ENCODE measurements at regions not wholly inside any gene's neighbourhood (a gene's known extent, or its start where the extent isn't known, plus 50 kb on each side); places are given as distances from the start of the nearest gene placed in this dataset.
A peak's percentile ranks its signal among the peaks of the same experiment; 100 is the strongest.

- Histone ChIP-seq H3K4me2 (peak overlapping the region; percentile 65), H2AFZ (peak overlapping the region; percentile 62; the same call in 1 of the 2 replicates)
- peak in 1 of 2 experiments; percentile 42 for DNase-seq
Observed at GRCh38 chr15:89399238-89400115, 64.9 kb upstream of the POLG start.

GRCh38 chr15:89398896-89399237 is 64.2 kb upstream of the POLG start:
- no peaks in the 10 kb centered on the region for H4K20me1 ChIP-seq (ENCODE audit: insufficient read depth)
- no peaks in the 10 kb centered on the region for H3K36me3 ChIP-seq (ENCODE audit: low read depth)
- H2AFZ ChIP-seq = no peak overlapping the region
- TF ChIP-seq CTCF (conservative IDR thresholded peaks at IDR 0.05) (no peak), EZH2 (IDR thresholded peaks at IDR 0.05; ENCODE audit: low read depth) (no peak)
- ChIA-PET POLR2A (ENCODE audit: unreplicated experiment) (no interaction called here), CTCF (interaction anchor here (1.0 to 1.9 kb wide), 2 partner anchors 13 to 40 kb away, joined by 4 to 12 read pairs; no protein-coding TSS in a partner anchor)
- peaks cover 26% of the 10 kb centered on the region; the same call in 1 of the 2 replicates for H3F3A ChIP-seq (ENCODE audit: insufficient read depth, low read depth)
- no TSS peak for BruUV-seq (replicated peaks)
- DNase-seq = no peak
- no peak overlapping the region for H3K27ac ChIP-seq
- H3K9me2 ChIP-seq (ENCODE audit: insufficient read depth) = no peaks in the 10 kb centered on the region
- H3K79me2 ChIP-seq (ENCODE audit: low read depth) = no peaks in the 10 kb centered on the region
- H3K4me3 ChIP-seq = no peak overlapping the region
- intact Hi-C loops (cut with micrococcal nuclease; ENCODE audit: unreplicated experiment) = loop anchor here (1.0 to 2.0 kb wide), 2 partner anchors 18 to 41 kb away; no protein-coding TSS in a partner anchor
- H3K4me2 ChIP-seq = peak overlapping the region; percentile 65; the same call in 1 of the 2 replicates
- no peaks in the 10 kb centered on the region for H3K27me3 ChIP-seq (ENCODE audit: insufficient read depth, low read depth)
- H3K4me1 ChIP-seq (replicated peaks; ENCODE audit: insufficient read depth) = peaks cover 15% of the 10 kb centered on the region; the same call in 1 of the 2 replicates
- H3K9me3 ChIP-seq (ENCODE audit: insufficient read depth, low read depth) = no peaks in the 10 kb centered on the region

More at GRCh38 chr15:89399238-89400115, 64.9 kb upstream of the POLG start:
- no peaks in the 10 kb centered on the region for H3K36me3 ChIP-seq (ENCODE audit: low read depth)
- no peaks in the 10 kb centered on the region for H3K27me3 ChIP-seq (ENCODE audit: insufficient read depth, low read depth)
- no peak overlapping the region for H3K27ac ChIP-seq
- H3F3A ChIP-seq (ENCODE audit: insufficient read depth, low read depth) = peaks cover 26% of the 10 kb centered on the region; the same call in 1 of the 2 replicates
- no TSS peak for BruUV-seq (replicated peaks)
- POLR2A ChIA-PET (ENCODE audit: unreplicated experiment) = interaction anchor here (0.6 kb wide), 1 partner anchor 95 kb away, joined by 11 read pairs; no protein-coding TSS in a partner anchor
- H3K4me1 ChIP-seq (replicated peaks; ENCODE audit: insufficient read depth) = peaks cover 15% of the 10 kb centered on the region; the same call in 1 of the 2 replicates
- CTCF ChIA-PET = interaction anchor here (1.0 to 1.9 kb wide), 3 partner anchors 13 to 43 kb away, joined by 3 to 12 read pairs (median 4); no protein-coding TSS in a partner anchor
- intact Hi-C loops (cut with micrococcal nuclease; ENCODE audit: unreplicated experiment) = loop anchor here (1.0 to 2.0 kb wide), 2 partner anchors 19 to 41 kb away; no protein-coding TSS in a partner anchor
- H3K4me3 ChIP-seq = peak overlapping the region; percentile 50; the same call in 1 of the 2 replicates
- H3K79me2 ChIP-seq (ENCODE audit: low read depth) = no peaks in the 10 kb centered on the region
- no peaks in the 10 kb centered on the region for H3K9me2 ChIP-seq (ENCODE audit: insufficient read depth)
- TF ChIP-seq EZH2 (IDR thresholded peaks at IDR 0.05; ENCODE audit: low read depth) (no peak), CTCF (conservative IDR thresholded peaks at IDR 0.05) (0 out of 2 replicates have a peak, but pooled peaks have one; percentile 26)
- H4K20me1 ChIP-seq (ENCODE audit: insufficient read depth) = no peaks in the 10 kb centered on the region
- H3K9me3 ChIP-seq (ENCODE audit: insufficient read depth, low read depth) = no peaks in the 10 kb centered on the region

GRCh38 chr15:89397653-89398023 is 63.0 kb upstream of the POLG start:
- no peaks in the 10 kb centered on the region for H3K27me3 ChIP-seq (ENCODE audit: insufficient read depth, low read depth)
- TF ChIP-seq EZH2 (IDR thresholded peaks at IDR 0.05; ENCODE audit: low read depth) = no peak
- no peak for TF ChIP-seq CTCF (conservative IDR thresholded peaks at IDR 0.05)
- H3K4me1 ChIP-seq (replicated peaks; ENCODE audit: insufficient read depth) = peaks cover 15% of the 10 kb centered on the region; the same call in 1 of the 2 replicates
- no peaks in the 10 kb centered on the region for H3K9me3 ChIP-seq (ENCODE audit: insufficient read depth, low read depth)
- no TSS peak for BruUV-seq (replicated peaks)
- ChIA-PET CTCF (interaction anchor here (0.7 kb wide), 1 partner anchor 16 kb away, joined by 4 read pairs; no protein-coding TSS in a partner anchor), POLR2A (ENCODE audit: unreplicated experiment) (no interaction called here)
- H4K20me1 ChIP-seq (ENCODE audit: insufficient read depth) = no peaks in the 10 kb centered on the region
- H3K4me2 ChIP-seq = no peak overlapping the region
- intact Hi-C loops (cut with micrococcal nuclease; ENCODE audit: unreplicated experiment) = loop anchor here (2.0 kb wide), 1 partner anchor 17 kb away; no protein-coding TSS in a partner anchor
- H3K27ac ChIP-seq = no peak overlapping the region
- no peaks in the 10 kb centered on the region for H3K36me3 ChIP-seq (ENCODE audit: low read depth)
- no peaks in the 10 kb centered on the region for H3K79me2 ChIP-seq (ENCODE audit: low read depth)
- no peak overlapping the region for H3K4me3 ChIP-seq
- peaks cover 26% of the 10 kb centered on the region; the same call in 1 of the 2 replicates for H3F3A ChIP-seq (ENCODE audit: insufficient read depth, low read depth)
- no peak for DNase-seq
- no peak overlapping the region for H2AFZ ChIP-seq
- H3K9me2 ChIP-seq (ENCODE audit: insufficient read depth) = no peaks in the 10 kb centered on the region
